ENCODE measurements at regions not wholly inside any gene's neighbourhood (a gene's known extent, or its start where the extent isn't known, plus 50 kb on each side); places are given as distances from the start of the nearest gene placed in this dataset.

DNA sequence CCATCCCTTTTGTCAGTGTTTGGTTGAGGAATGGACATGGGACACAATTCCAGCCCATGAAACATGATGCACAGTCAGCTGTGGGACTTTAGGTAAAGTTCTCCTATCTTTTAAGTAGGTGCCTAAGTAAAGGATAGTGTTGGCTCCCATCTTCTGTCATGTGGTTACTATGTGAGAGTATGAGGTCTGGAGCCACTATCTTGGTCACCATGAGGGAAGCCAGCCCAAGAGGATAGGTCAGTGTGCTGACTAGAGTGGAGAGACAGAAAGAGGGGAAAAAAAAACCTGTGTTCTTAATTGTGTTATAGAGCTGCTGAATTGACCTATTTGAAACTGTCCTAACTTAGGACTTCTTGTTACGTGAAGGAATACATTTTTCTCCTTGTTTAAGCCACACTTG lies 89.7 kb upstream of the NAMPT start:
- in situ Hi-C loops (cut with MboI; ENCODE audit: low pct_ligation_motif_present in 1 of 4, low pct_unique_long_range_greater_than_20kb in 1 of 4, low sequenced_read_pairs in 3 of 4) = no loop called here
- Histone ChIP-seq H3K4me3 (no peak overlapping the region), H3K9me3 (no peaks in the 10 kb centered on the region), H3K27ac (no peak overlapping the region), H3K36me3 (no peaks in the 10 kb centered on the region), H3K4me1 (peaks cover 0 to 5% (median 0%) of the 10 kb centered on the region in 4 donors), H3K27me3 (no peaks in the 10 kb centered on the region)
- WGBS, 2 donors (ENCODE audit: low coverage in 1 of 2) = 96 to 100% methylated on average over 1 of the region's 1 CpG
- TF ChIP-seq POLR2A (IDR thresholded peaks at IDR 0.05) (no peak), CTCF (IDR thresholded peaks at IDR 0.05) (no peak), POLR2AphosphoS5 (IDR thresholded peaks at IDR 0.05) (no peak), EP300 (IDR thresholded peaks at IDR 0.05; ENCODE audit: low read depth) (no peak)
- intact Hi-C loops (cut with DNase I; ENCODE audit: low total_unique reads) = no loop called here
- no peak for DNase-seq

- no peak overlapping the region for H3K27ac ChIP-seq
- H3K36me3 ChIP-seq = no peaks in the 10 kb centered on the region
- intact Hi-C loops (cut with DNase I; ENCODE audit: low total_unique reads) (no loop called here), in situ Hi-C loops (cut with MboI; ENCODE audit: low pct_ligation_motif_present in 1 of 4, low pct_unique_long_range_greater_than_20kb in 1 of 4, low sequenced_read_pairs in 3 of 4) (no loop called here)
- 34 to 36% methylated on average over 3 of the region's 3 CpGs for WGBS, 2 donors (ENCODE audit: low coverage in 1 of 2)
- no peaks in the 10 kb centered on the region for H3K27me3 ChIP-seq
- TF ChIP-seq CTCF (IDR thresholded peaks at IDR 0.05) (no peak), EP300 (IDR thresholded peaks at IDR 0.05; ENCODE audit: low read depth) (no peak), POLR2A (IDR thresholded peaks at IDR 0.05) (no peak), POLR2AphosphoS5 (IDR thresholded peaks at IDR 0.05) (no peak)
- DNase-seq = no peak
- no peak overlapping the region for H3K4me3 ChIP-seq
- peaks cover 0 to 5% (median 0%) of the 10 kb centered on the region in 4 donors for H3K4me1 ChIP-seq
- H3K9me3 ChIP-seq = no peaks in the 10 kb centered on the region
These were observed 88.0 kb upstream of the NAMPT start for GRCh38 chr7:106372595-106373318.

DNA sequence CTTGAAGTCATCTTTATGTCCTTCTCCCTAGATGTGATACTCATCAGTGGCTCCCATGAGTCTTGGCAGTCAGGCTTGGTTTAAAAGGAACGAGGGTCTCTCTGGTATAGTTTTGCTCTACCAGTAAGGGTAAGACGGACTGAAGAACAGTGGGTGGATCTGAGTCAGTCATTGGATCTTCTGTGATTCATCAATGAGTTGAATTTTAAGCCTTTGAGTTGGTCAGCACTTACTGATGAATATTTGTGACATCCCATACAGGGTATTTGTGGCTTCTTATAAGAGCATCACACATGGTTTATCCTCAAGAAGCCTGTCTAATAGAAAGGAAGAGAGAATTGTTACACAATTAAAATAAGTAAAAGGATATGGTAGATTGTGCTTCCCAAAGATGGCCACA lies 87.3 kb upstream of the NAMPT start:
- TF ChIP-seq POLR2AphosphoS5 (IDR thresholded peaks at IDR 0.05) = no peak
- TF ChIP-seq POLR2A (IDR thresholded peaks at IDR 0.05) = no peak
- TF ChIP-seq CTCF (IDR thresholded peaks at IDR 0.05) = no peak
- TF ChIP-seq EP300 (IDR thresholded peaks at IDR 0.05; ENCODE audit: low read depth) = no peak
- intact Hi-C loops (cut with DNase I; ENCODE audit: low total_unique reads) = no loop called here
- peaks cover 0 to 5% (median 0%) of the 10 kb centered on the region in 4 donors for H3K4me1 ChIP-seq
- WGBS, 2 donors (ENCODE audit: low coverage in 1 of 2) = 84% methylated on average over 2 of the region's 2 CpGs; no CpG with 5 or more reads in 1 of the 2 donors
- DNase-seq = no peak
- no peak overlapping the region for H3K27ac ChIP-seq
- H3K27me3 ChIP-seq = no peaks in the 10 kb centered on the region
- no peaks in the 10 kb centered on the region for H3K36me3 ChIP-seq
- H3K9me3 ChIP-seq = no peaks in the 10 kb centered on the region
- H3K4me3 ChIP-seq = no peak overlapping the region
- in situ Hi-C loops (cut with MboI; ENCODE audit: low pct_ligation_motif_present in 1 of 4, low pct_unique_long_range_greater_than_20kb in 1 of 4, low sequenced_read_pairs in 3 of 4) = no loop called here

DNA sequence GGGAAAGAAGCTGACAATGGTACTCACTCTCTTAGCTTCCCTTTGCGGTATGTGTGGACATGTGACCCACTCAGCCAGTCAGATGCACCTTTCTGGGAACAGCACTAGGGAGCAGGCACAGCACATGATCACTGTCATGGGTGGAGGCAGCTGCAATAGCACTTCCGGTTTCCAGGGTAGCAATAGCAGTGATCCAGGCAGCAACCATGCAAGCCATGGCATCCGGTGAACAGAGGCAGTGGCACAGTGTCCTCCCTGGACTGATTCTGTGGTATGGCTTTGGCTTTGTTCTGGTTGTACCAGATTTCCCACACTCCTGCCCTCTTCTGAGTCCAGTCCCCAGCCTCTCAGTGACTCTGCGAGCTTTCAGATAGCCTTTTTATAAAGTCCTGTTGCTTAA lies 86.8 kb upstream of the NAMPT start:
- intact Hi-C loops (cut with DNase I; ENCODE audit: low total_unique reads) (no loop called here), in situ Hi-C loops (cut with MboI; ENCODE audit: low pct_ligation_motif_present in 1 of 4, low pct_unique_long_range_greater_than_20kb in 1 of 4, low sequenced_read_pairs in 3 of 4) (no loop called here)
- H3K9me3 ChIP-seq = no peaks in the 10 kb centered on the region
- H3K27ac ChIP-seq = no peak overlapping the region
- TF ChIP-seq EP300 (IDR thresholded peaks at IDR 0.05; ENCODE audit: low read depth) = no peak
- no peak for TF ChIP-seq POLR2A (IDR thresholded peaks at IDR 0.05)
- no peak for TF ChIP-seq CTCF (IDR thresholded peaks at IDR 0.05)
- TF ChIP-seq POLR2AphosphoS5 (IDR thresholded peaks at IDR 0.05) = no peak
- no peak for DNase-seq
- no peak overlapping the region for H3K4me3 ChIP-seq
- 87% methylated on average over 4 of the region's 4 CpGs; no CpG with 5 or more reads in 1 of the 2 donors for WGBS, 2 donors (ENCODE audit: low coverage in 1 of 2)
- H3K36me3 ChIP-seq = no peaks in the 10 kb centered on the region
- no peaks in the 10 kb centered on the region for H3K27me3 ChIP-seq
- H3K4me1 ChIP-seq = peaks cover 0 to 5% (median 0%) of the 10 kb centered on the region in 4 donors
